HG03139 (cell line): ENCODE measurements at regions not wholly inside any gene's neighbourhood (a gene's known extent, or its start where the extent isn't known, plus 50 kb on each side); places are given as distances from the start of the nearest gene placed in this dataset.

Experiments
- ATAC-seq: cut with Tn5 transposase; IDR thresholded peaks from one replicate; pipeline ENCODE4 v1.9.1; 2021; ENCODE audit not compliant: unreplicated experiment

DNA sequence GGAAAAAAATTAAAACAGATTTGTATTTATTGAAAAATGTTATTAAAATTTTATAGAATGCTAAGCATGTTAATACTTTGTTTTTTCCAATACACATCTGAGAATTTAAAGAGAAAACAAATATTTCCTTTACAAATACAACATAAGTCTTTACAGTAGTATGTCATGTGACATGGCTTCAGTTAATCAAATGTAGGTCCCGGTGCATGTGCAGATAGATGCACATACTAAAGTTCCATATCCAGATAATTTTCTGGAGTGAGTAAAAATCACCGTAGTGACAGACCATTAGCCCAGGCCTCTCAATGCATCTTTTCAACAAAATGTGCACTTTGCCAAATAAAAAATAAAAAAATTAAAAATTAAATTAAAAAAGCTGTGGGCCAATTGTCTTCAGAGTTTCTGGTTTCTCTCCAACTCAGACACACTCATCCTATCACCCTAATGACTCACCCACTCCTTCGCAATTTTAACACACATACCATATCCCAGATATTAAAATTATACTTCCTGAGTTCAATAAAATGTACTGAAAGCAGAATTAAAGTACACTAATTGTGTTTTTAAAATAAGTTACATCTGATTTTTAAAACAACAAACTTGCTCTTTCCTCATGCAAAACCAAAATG lies 508.1 kb downstream of the NR2F1-AS1 start:
- no peak for ATAC-seq

DNA sequence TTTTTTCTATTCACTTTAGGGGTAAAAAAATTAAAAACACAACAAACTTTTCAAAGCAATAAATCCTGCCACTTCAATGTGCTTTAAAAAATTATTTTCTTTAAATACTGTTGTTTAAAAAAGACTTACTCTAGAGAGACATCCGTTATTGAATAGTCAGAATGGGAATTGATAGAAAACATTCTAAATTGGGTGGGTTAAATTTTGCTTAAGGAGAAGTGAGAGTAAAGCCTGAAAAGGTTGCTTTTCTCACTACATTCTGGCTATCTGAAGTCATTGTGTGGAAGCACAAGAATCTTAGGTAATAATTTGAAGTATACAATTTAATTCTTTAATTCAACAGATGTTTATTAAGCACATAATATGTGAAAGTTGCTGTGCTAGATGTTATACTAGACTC lies 509.3 kb downstream of the NR2F1-AS1 start:
- ATAC-seq = no peak

GRCh38 chr5:93070938-93071337 lies 510.1 kb downstream of the NR2F1-AS1 start:
- ATAC-seq = no peak

DNA sequence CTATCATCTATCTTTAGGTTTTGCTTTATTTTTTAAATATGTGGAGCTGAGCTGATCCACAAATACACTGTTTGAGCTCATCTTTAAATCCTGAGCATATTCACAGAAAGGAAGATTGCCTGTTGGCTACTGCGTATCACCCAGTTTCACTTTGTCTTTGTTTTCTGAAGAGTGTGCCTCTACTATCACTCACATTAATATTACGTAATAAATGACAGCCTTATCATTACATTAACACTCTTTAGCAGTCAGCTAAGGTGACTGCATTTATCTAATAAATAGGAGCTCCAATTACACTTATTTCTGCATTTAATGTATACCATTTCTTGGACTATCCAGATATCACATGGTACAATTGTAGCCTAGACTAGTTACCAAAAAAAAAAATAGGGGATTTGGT lies 511.7 kb downstream of the NR2F1-AS1 start:
- ATAC-seq = no peak

GRCh38 chr5:93062548-93062947 lies 518.5 kb downstream of the NR2F1-AS1 start:
- ATAC-seq = no peak

GRCh38 chr5:93058309-93058708 lies 522.7 kb downstream of the NR2F1-AS1 start:
- ATAC-seq = no peak

- no peak for ATAC-seq
Observed at GRCh38 chr5:93057311-93057710, 523.7 kb downstream of the NR2F1-AS1 start.

GRCh38 chr5:93055971-93056370 lies 525.0 kb downstream of the NR2F1-AS1 start:
- no peak for ATAC-seq

GRCh38 chr5:93055561-93055960 lies 525.5 kb downstream of the NR2F1-AS1 start:
- no peak for ATAC-seq

DNA sequence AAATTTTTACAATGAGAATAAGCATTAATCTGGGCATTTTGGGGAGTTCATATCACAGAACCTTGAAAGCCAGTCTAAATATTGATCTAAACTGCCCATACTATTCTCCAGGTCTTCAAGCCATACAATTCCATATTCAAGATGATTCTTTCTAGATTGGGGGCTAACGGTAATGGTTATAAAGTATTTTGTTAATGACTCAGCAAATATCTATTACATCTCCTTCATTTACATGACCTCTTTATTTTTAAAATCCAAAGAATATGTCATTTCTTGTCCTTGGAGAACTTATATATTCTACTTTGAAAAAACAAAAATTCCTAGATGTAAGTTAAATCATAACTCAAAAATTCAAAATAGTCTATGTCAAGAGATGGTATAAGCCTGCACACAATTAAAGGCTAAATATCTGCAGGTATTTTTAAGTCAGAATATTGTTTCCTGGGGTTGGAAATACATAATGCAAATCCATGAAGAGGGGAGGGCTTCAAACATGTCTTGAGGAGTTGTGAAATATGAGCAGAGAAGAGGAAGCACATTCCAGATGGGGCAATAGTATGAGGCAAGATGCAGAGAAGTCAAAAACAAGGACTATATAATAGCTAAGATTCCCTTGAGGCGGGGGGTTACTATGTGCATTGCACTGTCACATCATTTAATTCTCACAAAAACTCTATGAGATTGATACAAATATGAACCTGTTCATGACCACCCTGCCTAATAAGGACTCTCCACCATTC lies 526.4 kb downstream of the NR2F1-AS1 start:
- ATAC-seq = no peak

GRCh38 chr5:93053825-93054224 lies 527.2 kb downstream of the NR2F1-AS1 start:
- no peak for ATAC-seq

GRCh38 chr5:93048858-93049257 lies 532.2 kb downstream of the NR2F1-AS1 start:
- ATAC-seq = no peak

DNA sequence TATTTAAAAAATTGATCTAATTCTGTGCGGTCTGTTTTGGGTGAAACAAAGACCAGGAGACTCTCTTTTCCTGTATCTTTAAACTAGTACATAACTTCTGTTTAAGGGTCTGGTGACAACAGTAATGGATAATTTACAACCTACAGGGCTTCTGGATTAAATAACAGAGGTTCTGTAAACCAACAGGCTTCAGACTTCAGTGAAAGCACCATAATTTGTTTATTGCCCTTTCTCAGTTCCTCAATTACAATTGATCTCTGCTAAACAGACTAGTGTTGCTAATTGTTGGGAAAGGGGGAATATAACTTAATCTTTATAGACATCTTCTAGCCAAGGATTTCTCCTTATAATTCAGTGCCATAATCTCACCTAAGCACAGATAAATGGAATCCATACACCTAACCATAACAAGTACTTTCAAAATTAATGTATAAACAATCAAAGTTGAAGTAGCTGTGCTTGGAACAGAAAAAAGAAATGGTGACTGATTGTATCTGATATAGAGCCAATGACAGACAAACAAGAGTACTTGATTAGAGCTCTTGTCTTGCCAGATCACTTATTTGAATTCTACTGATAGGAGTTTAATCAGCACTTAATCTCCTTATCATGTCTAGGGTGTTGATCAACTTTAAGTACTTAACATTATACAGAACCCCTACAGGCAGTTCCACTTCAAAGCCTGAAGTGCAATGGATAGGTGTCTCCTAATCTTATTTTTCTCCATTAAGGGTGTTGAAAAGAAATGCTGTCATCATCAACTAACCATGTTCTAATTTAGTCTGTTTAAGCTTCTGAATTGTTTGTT lies 536.0 kb downstream of the NR2F1-AS1 start:
- no peak for ATAC-seq

GRCh38 chr5:93039888-93040287 lies 541.1 kb downstream of the NR2F1-AS1 start:
- no peak for ATAC-seq

DNA sequence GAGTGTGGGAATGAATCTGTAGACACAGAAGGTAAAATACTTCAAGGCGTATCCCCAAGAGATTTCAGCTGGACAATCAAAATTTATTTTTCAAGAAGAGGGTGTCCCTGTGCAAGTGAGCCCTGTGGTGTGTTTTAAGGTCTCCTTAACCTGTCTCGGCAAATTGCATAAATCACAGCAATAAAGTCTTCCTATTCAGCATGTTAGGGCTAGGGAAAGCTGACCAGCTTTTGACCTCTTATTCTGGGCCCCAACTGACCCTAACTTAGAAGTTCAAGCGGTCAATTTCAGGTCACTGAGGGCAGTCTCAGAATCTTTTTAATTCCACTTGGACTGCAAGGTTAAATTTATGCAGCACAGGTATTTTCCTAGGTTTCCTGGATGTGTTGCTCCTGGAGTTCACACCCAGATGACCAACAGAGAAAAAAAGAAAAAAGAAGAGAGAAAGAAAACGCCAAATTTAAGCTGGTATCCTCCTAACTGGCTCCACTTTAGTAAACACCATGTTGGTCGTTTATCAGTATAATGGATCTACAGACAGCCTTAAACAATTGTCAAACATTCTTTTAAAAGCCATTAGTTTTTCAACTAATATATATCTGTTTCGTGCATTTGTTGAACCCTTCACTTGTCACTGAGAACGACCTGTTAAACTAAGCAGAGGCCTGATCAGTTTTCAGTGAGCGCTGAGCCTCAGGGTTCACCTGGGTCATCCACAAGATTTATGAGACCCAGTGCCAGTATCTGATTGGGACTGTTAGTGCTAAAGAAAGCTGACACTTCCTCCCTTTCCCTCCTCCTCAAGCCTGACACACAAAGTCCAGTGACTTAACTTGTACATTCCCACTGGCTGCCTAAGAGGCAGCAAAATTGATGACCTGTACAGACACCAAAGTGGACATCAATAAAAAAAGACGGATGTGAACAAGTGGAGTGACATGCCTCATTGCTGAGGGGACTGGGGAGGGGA lies 546.1 kb downstream of the NR2F1-AS1 start:
- no peak for ATAC-seq

- no peak for ATAC-seq
Observed at GRCh38 chr5:93022796-93023447, 558.1 kb downstream of the NR2F1-AS1 start.

- ATAC-seq = no peak
Observed at GRCh38 chr5:93022211-93022610, 558.8 kb downstream of the NR2F1-AS1 start.

- ATAC-seq = no peak
Observed at GRCh38 chr5:93019896-93020295, 561.1 kb downstream of the NR2F1-AS1 start.

- ATAC-seq = no peak
Observed at GRCh38 chr5:93018461-93018860, 562.6 kb downstream of the NR2F1-AS1 start.

GRCh38 chr5:93017849-93018248 lies 563.2 kb downstream of the NR2F1-AS1 start:
- ATAC-seq = no peak
